NCI-H2081 (cell line): ENCODE measurements at regions not wholly inside any gene's neighbourhood (a gene's known extent, or its start where the extent isn't known, plus 50 kb on each side); places are given as distances from the start of the nearest gene placed in this dataset.
A peak's percentile ranks its signal among the peaks of the same experiment; 100 is the strongest.

Source experiments
- DNase-seq, 2 experiments: peaks; one replicate each; lab custom pipeline; 2025; lab: John Stamatoyannopoulos, UW

DNA sequence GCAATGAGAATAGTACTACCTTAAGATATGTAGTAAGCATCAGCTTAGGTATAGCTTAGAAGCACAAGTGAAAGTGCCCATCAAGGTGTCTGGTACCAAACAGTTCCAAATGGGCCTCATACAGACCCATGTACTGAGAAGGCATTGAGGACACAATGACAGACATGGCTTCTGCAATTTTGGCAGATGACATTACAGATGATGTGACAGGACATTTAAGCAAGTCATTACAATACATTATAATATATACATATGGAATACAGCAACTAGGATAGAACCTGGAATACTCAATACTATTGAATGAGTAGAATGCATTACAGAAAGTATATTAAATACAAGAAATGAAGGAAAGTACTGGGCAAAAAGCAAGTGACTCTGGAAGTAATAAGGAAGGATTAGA is 256.4 kb downstream of the GXYLT1 start:
- no peak for DNase-seq

DNA sequence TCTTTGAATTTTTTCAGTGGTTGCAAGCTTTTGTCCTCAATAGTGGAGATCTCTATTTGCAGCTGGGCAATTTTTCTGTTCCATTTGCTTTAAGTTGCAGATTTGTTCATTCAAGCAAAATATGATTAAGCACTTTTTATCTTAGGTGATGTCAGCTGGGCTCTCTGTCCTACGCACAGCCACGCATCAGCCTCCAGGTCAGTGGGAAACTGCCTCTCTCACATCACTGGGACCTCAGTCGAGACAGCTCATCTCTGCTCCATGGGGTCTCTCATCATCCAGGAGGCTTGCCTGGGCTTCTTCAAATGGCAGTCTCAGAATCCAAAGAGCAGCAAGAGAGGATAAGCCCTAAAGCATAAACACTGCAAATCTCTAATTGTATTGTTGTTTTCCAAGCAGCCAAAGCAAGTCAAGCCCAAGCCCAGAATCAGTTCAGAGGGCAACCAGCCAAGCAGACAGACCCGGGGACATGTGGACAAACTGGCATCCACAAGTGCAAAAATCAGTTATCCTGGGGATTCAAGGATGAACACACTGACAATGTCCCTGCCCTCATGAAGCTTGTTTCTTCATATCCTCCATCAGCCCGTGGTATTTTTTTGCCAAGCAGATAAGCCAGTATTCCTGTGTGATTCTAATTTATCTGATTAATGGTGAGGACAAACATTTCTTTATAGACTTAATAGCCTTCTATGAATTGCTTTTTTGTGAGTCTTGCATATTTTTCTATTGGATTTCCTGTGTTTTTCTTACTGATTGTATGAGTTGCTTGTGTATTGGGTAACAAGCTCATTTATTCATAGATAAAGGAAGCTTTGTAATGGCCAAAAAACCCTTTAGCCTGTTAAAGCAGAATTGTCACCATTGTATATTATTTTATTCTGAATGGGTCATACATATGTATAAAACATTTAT is 262.5 kb downstream of the GXYLT1 start:
- DNase-seq = no peak

DNA sequence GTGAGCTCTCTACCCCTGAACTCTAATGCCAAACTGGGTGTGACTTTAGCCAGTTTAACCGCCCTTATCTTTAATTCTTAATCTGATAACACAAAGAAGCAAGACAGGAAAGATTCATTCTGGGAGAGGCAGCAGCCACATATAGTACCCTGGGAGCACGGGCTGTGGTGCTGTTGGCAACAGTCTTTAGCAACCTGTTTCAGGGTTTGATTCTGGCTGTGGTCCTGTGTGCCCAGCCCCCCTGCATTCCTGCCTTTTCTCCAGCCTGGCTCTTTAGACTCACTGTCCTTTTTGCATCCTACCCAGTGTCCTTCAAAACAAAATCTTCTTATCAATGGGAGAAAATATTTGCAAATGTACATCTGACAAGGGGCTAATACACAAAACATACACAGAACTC is 275.2 kb downstream of the GXYLT1 start:
- DNase-seq = no peak

DNA sequence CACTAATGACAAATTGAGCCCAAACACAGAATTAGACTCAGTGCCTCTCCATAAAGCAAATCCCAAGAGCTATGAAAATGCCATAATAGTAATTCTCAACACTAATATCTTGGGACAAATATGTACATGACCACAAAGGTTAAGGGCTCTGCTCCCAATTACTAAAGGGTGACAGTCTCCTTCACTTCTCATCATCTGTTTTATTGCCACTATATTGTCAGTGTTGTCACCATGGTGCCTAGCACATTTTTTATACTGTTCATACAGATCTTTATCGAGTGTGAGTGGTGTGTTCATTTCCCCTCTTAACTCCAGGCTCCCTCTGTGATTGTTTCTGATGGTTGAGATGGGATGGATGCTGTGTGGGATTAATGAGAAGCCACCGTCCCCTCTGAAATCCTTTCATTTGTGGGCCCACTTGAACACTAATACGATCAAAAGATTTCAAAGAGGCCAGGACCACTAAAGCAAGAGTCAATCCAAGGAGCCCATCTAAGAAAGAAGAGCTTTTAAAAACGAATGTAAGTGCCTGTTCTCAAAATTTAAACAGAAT is 277.7 kb downstream of the GXYLT1 start:
- DNase-seq = no peak

DNA sequence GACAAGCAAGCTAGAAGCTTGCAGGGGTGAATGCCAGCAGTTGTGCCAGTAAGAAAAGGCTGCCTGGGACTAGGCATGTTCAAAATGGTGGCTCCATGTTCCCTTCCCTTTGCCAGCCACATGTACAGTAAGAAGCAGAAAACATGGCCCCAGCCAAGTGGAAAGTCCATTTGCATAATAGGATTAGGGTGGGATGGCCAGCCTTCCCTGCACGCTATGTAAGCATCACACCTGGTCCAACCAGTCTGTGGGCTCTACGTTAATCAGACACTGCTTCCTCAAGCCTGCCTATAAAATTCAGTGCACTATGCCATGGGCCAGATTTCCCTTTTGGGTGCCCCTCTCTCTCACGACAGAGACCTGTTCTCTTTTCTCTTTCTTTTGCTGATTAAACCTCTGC is 288.4 kb downstream of the GXYLT1 start:
- DNase-seq = no peak

DNA sequence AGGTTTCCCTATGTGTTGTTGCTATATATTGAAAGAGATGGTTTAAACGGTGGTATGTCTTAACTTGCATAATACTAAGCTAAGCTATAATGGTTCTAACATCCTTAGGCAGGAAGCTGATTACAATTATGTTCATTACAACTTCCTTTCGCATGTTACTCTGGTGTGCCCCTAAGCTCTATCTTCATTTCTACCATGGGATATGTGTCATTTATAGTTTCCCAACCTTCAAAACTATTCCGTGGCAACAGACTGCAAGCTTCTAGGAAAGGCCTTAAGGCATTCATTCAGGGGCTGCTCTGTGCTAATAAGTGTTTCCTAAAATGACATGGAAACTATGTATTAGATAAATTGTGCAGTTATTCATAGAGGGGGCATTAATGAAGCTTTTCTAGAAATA is 294.6 kb downstream of the GXYLT1 start:
- no peak for DNase-seq

DNA sequence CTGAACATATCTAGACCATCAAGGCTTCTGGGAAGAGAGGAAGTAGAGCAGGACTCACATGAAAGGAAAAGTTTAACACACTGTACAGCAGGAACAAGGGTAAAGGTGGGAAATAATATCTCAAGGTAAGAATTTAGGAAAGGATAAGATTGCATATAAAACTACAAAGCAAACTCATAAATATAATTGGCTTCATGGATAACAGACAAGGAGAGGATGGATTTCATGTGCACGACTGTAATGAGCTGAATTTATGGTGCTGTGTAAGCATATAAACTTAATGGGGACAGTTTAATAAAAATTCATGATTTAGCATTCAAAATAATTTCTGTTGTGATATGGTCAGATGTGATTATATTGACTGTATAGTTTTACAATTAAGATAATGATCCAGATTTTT is 298.0 kb downstream of the GXYLT1 start:
- no peak for DNase-seq

DNA sequence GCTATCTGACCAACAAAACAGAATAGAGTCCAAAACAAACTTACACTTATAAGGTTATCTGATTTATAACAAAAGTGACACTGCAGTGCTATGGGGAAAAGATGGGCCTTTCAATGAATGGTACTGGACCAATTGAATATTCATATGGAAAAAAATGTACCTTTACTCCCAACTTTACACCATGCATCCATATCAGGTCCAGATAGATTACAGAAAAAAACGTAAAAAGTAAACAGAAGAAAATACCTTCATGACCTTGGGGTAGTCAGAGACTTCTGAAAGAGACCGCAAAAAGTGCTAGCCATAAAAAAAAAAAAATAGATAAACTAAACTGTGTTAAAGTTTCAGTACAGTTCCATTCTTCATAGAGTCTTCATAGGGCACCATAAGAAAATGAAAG is 308.3 kb downstream of the GXYLT1 start:
- no peak for DNase-seq

DNA sequence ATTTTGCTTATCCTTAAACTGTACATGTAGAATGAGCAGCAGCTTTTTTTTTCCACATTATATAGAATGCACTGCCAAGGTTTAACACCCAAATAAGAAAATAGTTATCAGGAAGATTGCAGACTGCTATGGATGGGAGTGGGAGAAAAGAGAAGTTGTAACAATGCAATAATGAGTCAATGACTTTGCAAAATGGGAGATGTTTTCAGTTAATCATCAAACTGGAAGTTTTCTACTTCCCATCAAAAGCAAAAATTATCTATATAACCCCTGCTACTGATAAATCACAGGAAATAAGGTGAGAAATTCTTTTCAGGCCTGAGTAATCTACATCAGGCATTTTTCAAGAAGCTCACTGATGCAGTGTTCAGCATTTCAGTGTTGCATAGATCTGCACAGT is 309.1 kb downstream of the GXYLT1 start:
- no peak for DNase-seq

DNA sequence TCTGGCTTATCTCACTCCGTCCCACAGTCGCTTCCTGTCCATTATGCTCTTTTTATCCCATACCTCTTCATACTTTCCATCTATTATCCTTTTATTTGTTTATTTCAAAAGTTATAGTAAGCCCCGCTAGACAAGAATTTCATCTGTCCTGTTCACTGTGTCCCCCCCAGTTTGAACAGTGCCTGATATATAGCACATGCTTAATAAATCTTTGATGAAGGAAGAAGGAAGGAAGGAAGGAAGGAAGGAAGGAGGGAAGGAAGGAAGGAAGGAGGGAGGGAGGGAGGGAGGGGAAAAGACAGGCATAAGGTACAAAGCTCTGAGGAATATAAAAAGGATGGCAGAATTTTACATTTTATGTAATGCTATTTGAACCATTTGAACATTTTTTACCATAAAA is 324.7 kb downstream of the GXYLT1 start:
- no peak for DNase-seq

DNA sequence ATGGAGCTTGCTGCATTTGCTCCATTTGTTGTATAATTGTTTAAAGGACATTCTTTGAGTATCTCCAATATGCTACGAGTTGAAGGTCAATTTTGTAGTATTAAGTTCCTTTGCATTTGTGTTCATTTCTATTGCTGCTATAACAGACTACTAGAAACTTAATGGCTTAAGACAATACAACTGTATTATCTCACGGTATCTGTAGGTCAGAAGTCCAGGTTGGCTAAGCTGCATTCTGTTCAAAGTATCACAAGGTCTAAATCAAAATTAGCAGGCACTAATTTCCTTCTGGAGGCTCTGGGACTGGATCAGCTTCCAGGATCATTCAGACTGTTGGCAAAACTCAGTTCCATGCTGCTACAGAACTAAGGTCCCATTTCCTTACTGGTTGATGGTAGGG is 340.6 kb downstream of the GXYLT1 start:
- no peak for DNase-seq

DNA sequence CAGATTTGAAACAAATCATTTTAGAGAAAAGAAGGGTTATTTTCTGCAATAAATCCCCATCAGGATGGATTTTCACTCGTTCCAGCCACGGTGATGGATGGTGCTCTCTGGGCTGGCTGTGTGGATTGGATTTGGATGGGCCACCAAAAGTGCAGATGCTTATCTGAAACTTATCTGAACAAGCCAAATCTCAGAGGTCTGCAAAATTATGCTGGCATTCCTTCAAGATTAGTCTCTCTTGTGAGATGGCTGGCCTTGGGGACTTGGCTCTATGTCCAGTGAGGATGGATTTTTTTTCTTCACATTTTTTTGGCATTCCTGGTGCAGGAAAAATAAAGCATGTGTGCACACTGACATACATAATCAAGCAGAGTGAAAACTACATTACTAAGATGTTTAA is 341.9 kb downstream of the GXYLT1 start:
- no peak for DNase-seq

DNA sequence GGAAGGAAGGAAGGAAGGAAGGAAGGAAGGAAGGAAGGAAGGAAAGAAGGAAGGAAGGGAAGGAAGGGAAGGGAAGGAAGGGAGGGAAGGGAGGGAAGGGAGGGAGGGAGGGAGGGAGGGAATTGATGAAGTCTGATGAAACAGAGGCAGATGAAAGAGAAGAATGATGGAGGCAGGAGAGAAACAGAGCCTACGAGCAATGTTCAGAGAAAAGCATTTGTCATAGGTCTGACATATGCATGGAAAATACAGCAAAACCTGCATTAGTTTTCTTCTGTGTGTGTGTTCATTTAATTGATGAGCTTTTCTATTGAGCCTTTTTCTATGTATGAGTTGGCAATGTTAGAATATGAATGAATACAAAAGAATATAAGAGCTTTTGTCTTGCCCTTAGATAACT is 343.4 kb downstream of the GXYLT1 start:
- no peak for DNase-seq

DNA sequence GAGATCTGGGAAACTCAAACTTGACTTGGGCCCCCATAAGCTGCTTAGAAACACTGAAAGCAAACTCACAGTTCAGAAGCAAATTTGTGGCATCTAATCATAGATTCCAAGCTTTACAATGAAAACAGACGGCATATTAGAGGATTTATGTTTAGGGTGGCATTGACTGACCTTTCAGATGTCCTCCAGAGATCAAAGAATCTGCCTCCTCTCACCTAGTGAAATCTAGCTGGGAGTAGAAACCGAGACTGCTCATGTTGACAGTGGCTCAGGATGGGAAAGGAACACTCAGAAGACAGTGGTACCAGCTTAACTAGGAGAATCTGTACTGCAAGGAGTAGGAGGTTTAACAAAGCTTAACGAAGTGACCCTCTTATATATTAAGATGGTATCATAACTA is 345.0 kb downstream of the GXYLT1 start:
- DNase-seq = no peak

DNA sequence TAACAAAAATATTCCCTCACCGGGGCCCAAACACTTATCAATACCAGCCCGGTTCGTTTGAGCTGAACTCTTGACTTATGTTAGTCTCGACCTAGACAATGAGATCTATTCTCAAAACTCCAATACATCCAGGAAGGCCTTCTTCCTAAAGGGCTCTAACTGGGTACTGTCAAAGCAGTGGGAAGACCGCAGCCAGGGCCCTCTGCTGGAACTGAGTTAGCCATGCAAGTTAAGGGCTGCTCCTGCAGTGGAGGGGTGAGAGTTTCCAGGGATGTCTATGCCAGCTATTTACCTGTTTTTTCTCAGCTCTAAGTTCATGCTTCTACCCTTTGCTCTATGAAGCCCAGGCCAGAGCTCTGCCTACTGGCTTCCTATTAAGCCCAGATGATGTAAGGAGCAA is 348.8 kb downstream of the GXYLT1 start:
- peak in 1 of 2 experiments; percentile 13 for DNase-seq

DNA sequence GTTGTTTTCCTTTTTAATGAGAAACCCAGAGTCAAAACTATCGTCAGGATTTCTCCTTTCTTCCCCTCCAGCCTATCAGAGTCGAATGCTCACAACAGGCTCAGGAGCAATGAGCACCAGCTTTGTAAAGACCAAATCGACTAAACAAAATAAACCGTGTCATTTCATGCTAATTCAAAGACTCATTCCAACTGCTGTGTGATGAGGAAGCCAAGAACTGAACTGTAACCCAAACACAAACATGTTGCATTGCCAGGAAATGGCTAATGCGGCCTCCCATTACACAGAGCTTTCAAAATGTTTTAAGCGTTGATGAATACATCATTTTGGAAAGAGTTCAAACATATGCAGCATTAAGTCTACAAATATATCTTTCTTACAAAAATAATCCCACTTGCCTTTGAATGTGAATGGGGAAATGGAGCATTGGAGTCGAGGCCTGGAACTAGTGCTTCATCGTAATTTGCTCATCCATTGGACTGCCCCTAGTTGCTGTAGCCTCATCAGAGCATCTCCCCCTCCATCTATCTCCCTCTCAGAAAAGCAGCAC is 349.5 kb downstream of the GXYLT1 start:
- DNase-seq = peak; percentile 24 to 76

DNA sequence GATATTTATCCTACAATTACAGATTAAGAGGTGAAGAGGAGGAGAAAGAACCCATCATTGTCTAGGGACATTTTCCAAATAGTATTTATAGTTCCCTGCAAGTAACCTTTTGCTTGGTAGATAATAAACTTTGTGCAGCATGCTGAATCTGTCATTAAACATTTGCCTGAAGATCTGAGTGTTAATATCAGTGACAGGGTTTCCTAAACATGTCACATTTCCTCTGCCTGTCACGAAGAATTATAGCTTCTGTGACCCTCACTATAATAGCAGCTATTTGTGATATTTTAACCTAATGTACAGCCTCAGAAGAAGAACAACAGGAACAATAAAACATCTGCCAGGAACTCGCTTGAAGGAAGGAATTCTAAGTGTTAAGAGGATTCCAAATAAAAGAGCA is 350.3 kb downstream of the GXYLT1 start:
- DNase-seq = no peak

DNA sequence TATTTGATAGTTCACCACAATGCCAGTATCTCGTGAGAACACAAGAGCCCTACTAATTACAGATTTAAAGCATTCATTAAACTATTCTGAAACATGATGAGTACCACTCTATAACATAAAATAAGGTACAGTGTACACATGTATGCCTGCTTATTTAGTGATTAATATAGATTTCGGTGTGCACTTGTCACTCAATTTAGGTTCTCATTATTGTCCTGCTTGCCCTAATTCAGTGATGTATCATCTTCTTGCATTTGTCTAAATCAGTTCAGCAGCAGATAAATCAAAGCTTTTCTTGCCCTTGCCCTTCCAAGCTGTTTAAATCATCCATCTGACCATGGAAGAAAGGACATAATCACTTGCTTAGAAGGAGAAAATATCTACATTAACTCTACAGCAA is 359.7 kb downstream of the GXYLT1 start:
- no peak for DNase-seq

DNA sequence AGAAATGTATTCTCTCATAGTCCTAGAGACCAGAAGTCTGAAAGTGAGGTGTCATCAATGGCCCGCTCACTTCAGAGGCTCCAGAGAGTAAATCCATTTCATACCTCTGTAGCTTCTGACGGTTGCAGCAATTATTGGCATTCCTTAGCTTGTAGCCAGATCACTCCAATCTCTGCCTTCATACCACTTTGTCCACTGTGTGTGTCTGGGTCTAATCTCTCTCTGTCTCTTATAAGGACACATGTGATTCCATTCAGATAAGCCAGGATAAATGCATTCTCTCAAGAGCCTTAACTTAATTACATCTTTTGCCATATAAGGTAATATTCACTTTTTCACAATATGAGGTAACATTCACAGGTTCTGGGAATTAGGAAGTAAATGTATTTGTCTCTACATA is 365.7 kb downstream of the GXYLT1 start:
- DNase-seq = no peak

DNA sequence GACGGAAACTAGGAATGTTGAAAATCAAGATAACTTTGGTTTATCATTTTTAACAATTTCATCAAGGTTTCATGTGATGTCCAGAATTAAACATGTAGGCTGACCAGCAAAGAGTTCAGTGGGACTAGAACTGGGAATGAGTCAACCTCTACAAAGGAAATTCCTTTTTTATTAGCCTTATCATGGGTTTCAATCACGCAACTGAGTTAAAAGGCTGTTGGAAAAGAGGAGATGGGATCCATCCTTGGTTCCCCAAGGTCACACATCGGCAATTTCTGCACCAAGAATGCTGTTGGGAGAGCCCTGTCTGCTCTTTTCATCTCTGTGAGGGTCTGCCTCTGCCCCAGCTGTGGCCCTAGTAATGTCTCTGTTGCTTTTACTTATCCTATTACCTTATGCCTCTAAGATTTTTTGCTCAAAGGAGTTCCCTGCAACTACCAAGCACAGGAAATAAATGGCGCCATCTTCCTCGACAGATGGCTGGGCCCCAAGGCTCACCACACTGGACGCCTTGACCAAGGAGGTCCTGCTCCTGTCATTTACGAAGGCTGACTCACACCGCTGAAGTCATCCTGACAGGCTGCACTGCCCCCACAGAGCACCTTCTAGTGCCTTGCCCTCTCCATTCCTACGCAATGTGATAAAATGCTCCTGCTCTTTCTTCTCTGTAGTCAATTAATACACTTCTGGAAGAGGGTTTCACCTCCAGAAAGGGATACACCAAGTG is 367.4 kb downstream of the GXYLT1 start:
- no peak for DNase-seq

DNA sequence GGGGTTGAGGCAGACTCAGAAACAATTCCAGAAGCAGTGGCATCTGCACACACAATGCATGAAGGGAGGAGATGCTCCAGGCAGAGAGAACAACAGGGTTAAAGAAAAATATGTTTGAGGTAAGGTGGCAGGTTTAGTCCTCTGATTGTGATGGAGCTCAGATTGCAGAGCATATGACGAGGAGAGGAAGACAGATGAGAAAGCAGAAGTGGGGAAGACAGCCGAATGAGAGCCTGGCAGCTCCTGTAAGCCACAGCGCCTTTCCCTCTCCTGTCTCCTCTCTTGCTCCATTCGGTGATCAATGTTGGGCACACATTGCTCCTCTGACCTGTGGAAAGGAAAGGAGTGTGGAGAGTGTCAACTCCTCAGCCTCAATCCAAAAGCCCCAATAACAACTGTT is 372.2 kb downstream of the GXYLT1 start:
- DNase-seq = no peak

DNA sequence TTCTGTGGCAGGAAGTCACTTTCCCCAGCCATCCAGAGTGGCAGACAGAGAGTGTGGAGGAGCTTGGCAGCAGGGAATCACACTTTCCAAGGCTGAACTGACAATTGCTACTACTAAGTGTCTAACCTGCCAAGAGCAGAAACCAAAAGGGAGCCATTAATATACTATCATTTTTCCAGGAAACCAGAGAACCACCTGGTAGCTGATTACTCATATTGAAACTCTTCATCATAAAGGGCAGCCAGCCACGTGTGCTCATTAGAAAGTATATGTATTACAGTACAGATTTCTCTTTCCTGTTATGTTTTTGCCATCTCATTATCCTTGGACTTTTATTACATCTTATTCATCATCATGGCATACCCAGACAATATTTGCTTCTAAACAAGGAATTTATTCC is 374.9 kb downstream of the GXYLT1 start:
- no peak for DNase-seq

DNA sequence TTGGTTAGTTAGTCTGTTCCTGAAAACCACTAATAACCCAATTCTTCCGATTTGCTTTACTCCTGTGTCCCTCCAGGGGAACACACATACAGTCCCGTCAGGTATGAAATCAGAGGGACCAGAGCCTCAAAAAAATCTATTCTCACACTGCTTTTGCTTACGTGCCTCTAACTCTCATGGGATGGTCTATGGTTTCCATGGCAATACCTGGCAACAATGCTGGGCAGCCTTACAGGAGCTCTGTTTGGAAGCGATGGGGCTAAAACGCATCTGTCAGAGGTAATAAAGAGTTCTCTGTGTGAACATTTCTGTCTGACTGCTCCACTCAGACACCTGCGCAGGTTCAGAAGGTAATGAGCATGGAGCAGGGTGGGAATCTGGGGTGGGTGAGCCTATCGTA is 376.2 kb downstream of the GXYLT1 start:
- DNase-seq = no peak
